NOMO-1 treated with DMSO at 0.1 percent for 48 hours (cell line): ENCODE measurements at regions not wholly inside any gene's neighbourhood (a gene's known extent, or its start where the extent isn't known, plus 50 kb on each side); places are given as distances from the start of the nearest gene placed in this dataset.
"Not testable (repeated sequence)": the region's sequence is repeated elsewhere in the genome, so short reads cannot be mapped to it uniquely, and the experiment has no call there.

ENCODE experiments used
- DNase-seq: peaks from one replicate; lab custom pipeline; 2025; ENCODE audit not compliant: unreplicated experiment; lab: John Stamatoyannopoulos, UW

DNA sequence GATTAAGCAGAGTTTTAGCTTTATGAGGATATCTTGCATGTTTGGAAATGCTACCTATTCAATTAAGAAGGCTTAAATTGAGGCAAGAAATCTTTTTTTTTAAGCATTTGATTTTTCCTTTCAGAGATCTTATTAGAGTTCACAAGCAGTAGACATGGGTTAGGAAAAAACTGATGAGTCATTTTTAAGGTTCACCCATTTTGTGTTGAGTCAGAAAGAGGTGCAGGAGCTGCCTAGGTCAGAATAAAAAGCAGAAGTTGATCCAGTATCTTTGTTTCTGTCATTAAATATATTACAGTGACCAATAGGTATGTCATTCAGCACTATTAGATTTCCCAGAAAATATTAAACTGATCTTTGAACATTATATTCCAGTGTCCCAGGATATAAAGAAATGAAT lies 306.8 kb downstream of the LMBRD1 start:
- peak; percentile 11 for DNase-seq

- peak; percentile 6 for DNase-seq
These were observed 309.1 kb downstream of the LMBRD1 start for GRCh38 chr6:69487688-69488087.

- no peak for DNase-seq
These were observed 329.7 kb downstream of the LMBRD1 start for GRCh38 chr6:69466979-69467570.

DNA sequence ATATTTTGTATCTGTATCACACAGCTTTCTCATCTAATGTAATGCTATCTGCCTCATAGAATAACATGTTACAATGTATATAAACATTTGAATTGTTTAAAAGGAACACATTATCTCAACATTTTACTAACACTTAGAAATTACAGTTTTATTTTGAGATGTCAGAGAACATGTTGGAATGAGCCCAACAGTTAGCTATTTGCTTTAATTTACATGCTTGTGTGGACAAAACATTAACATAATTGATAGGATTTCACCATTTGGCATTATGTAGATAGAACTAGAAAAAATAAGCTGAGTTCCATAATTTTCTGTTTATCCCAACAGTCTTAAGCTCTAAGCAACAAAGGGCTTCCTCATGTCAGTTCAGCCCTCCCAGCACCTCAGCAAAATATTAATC lies 330.9 kb downstream of the LMBRD1 start:
- DNase-seq: no peak

DNA sequence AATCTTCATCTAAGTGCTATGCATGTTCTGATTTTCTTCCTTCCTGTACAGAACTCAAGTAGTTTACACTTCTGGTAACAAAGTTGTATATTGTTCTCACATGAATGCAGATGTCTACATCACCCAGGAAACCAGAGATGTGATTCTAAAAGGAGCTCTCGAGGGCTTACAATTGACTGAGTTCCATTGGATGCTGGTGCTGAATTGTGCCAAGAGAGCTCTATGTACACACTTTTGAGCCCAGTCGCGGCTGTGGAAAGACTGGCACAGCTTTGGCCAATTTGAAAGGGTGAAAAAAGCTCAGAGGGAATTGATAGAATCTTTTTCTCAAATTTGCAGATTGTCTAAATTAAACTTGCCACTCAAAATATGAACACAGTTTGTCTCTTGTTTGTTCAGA lies 340.7 kb downstream of the LMBRD1 start:
- DNase-seq: no peak

GRCh38 chr6:69454619-69455018 lies 342.2 kb downstream of the LMBRD1 start:
- DNase-seq: not testable (repeated sequence)

GRCh38 chr6:69450493-69450892 lies 346.3 kb downstream of the LMBRD1 start:
- DNase-seq: not testable (repeated sequence)

DNA sequence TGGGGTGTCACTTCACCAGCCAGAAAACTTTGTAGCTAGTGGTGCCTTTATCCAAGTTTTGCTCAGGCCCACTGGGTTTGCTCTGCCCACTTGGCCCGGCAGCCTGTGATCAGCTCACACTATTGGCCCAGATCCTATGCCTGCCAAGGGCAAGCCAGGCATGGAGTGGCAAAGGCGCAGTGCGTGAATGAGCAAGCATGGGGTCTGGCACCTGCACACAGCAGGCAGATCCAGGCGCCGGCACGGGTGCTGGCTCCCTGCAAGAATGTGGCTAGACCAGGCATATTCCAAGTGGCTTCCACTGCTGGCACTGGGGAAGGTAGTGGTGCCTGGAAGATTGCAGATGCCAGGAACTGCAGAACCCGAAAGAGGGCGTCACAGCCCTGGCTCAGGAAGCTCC lies 346.9 kb downstream of the LMBRD1 start:
- DNase-seq: no peak
